MM.1S (cell line): ENCODE measurements at regions not wholly inside any gene's neighbourhood (a gene's known extent, or its start where the extent isn't known, plus 50 kb on each side); places are given as distances from the start of the nearest gene placed in this dataset.

Experiments
- CTCF ChIP-seq: fragments of 300-600 bp; sonication (generic); IDR thresholded peaks from 2 replicates; pipeline ENCODE4 v1.5.1; 2016; ENCODE audit warnings: antibody characterized with exemption, low read length, mixed read lengths
- EZH2phosphoT487 ChIP-seq: fragments of 300-600 bp; sonication (generic); IDR thresholded peaks from 2 replicates; pipeline ENCODE4 v1.6.1; 2018; ENCODE audit warnings: antibody characterized with exemption, low read length

- TF ChIP-seq CTCF (no peak), EZH2phosphoT487 (no peak)
These were observed 83.1 kb upstream of the NPVF start for GRCh38 chr7:25311346-25311745.
